GM23338 (cell line): ENCODE measurements at regions not wholly inside any gene's neighbourhood (a gene's known extent, or its start where the extent isn't known, plus 50 kb on each side); places are given as distances from the start of the nearest gene placed in this dataset.

Experiments used
- ATAC-seq: fragments of 200-7000 bp; cut with Tn5 transposase; 3 replicates; pipeline ENCODE4 v1.9.1; 2020
- DNase-seq: peaks from one replicate; pipeline ENCODE4 v3.0.0-alpha.2; 2015; ENCODE audit warnings: low spot score
- H2AFZ ChIP-seq: fragments of 200-600 bp; sonication (generic); 2 replicates; pipeline ENCODE4 v1.8.0; 2016; ENCODE audit warnings: antibody characterized with exemption, mild to moderate bottlenecking, moderate library complexity
- H3F3A ChIP-seq: fragments of 200-600 bp; sonication (generic); replicated peaks from 2 replicates; pipeline ENCODE4 v1.8.0; 2017; ENCODE audit warnings: antibody characterized with exemption, mixed run types, low read depth
- H3K27ac ChIP-seq: fragments of 200-600 bp; sonication (generic); 2 replicates; pipeline ENCODE4 v1.6.1; 2016; ENCODE audit warnings: low read depth
- H3K27me3 ChIP-seq: fragments of 200-600 bp; sonication (generic); 2 replicates; pipeline ENCODE4 v1.8.0; 2016; ENCODE audit warnings: mild to moderate bottlenecking, mixed run types, moderate library complexity; ENCODE audit not compliant: insufficient read depth
- H3K36me3 ChIP-seq: fragments of 200-600 bp; sonication (generic); 2 replicates; pipeline ENCODE4 v1.8.0; 2016; ENCODE audit warnings: mild to moderate bottlenecking; ENCODE audit not compliant: insufficient read depth
- H3K4me1 ChIP-seq: fragments of 200-600 bp; sonication (generic); 2 replicates; pipeline ENCODE4 v1.8.0; 2016; ENCODE audit warnings: mild to moderate bottlenecking, moderate library complexity; ENCODE audit not compliant: insufficient read depth
- H3K4me2 ChIP-seq: fragments of 200-600 bp; sonication (generic); 2 replicates; pipeline ENCODE4 v1.7.1; 2017; ENCODE audit warnings: mixed run types
- H3K4me3 ChIP-seq: fragments of 200-600 bp; sonication (generic); 2 replicates; pipeline ENCODE4 v1.6.1; 2016; ENCODE audit warnings: mixed run types
- H3K79me2 ChIP-seq: fragments of 200-600 bp; sonication (generic); replicated peaks from 2 replicates; pipeline ENCODE4 v1.8.0; 2017; ENCODE audit warnings: mild to moderate bottlenecking; ENCODE audit not compliant: insufficient read depth
- H3K9me2 ChIP-seq: fragments of 200-600 bp; sonication (generic); 2 replicates; pipeline ENCODE4 v1.8.0; 2017; ENCODE audit not compliant: insufficient read depth
- H4K20me1 ChIP-seq: fragments of 200-600 bp; sonication (generic); replicated peaks from 2 replicates; pipeline ENCODE4 v1.8.0; 2017; ENCODE audit warnings: mild to moderate bottlenecking; ENCODE audit not compliant: insufficient read depth
- H3K27ac Mint-ChIP-seq: 2 replicates; pipeline ENCODE4 v1.8.0; 2020; ENCODE audit warnings: inconsistent platforms, mild to moderate bottlenecking, moderate library complexity, mixed read lengths
- H3K27me3 Mint-ChIP-seq: 3 replicates; pipeline ENCODE4 v1.8.0; 2022; ENCODE audit warnings: low read depth, mild to moderate bottlenecking, moderate library complexity, mixed read lengths, inconsistent platforms; ENCODE audit not compliant: insufficient read depth, poor library complexity
- H3K36me3 Mint-ChIP-seq: 3 replicates; pipeline ENCODE4 v1.8.0; 2021; ENCODE audit warnings: low read depth, mild to moderate bottlenecking, inconsistent platforms, moderate library complexity, mixed read lengths
- H3K4me1 Mint-ChIP-seq: 3 replicates; pipeline ENCODE4 v1.8.0; 2020; ENCODE audit warnings: mild to moderate bottlenecking, inconsistent platforms, mixed read lengths
- H3K4me3 Mint-ChIP-seq: 3 replicates; pipeline ENCODE4 v1.8.0; 2021; ENCODE audit warnings: moderate library complexity, mild to moderate bottlenecking, inconsistent platforms, mixed read lengths
- H3K9me3 Mint-ChIP-seq: 3 replicates; pipeline ENCODE4 v1.8.0; 2020; ENCODE audit warnings: moderate library complexity, mild to moderate bottlenecking, inconsistent platforms, mixed read lengths
- CTCF ChIP-seq, 2 experiments: fragments of 200-600 bp in 1 of 2; sonication (generic) in 1 of 2; conservative IDR thresholded peaks; 2 replicates each; pipeline versions ENCODE4 v1.5.1 to v1.6.1; 2016 to 2017; ENCODE audit warnings: antibody characterized with exemption in 2 of 2, low read depth in 2 of 2, mild to moderate bottlenecking in 2 of 2, moderate library complexity in 1 of 2
- ETS1 ChIP-seq: IDR thresholded peaks from 2 replicates; pipeline ENCODE4 v1.6.1; 2016; ENCODE audit warnings: antibody characterized with exemption
- EZH2 ChIP-seq: fragments of 200-600 bp; sonication (generic); IDR thresholded peaks from one replicate; pipeline ENCODE4 v1.8.0; 2017; ENCODE audit warnings: antibody characterized with exemption, mild to moderate bottlenecking, low read depth; ENCODE audit not compliant: unreplicated experiment
- EZH2phosphoT487 ChIP-seq: fragments of 200-600 bp; sonication (generic); IDR thresholded peaks from one replicate; pipeline ENCODE4 v1.8.1; 2018; ENCODE audit warnings: antibody characterized with exemption; ENCODE audit not compliant: unreplicated experiment
- JUNB ChIP-seq: IDR thresholded peaks from one replicate; pipeline ENCODE4 v1.6.1; 2016; ENCODE audit warnings: antibody characterized with exemption; ENCODE audit not compliant: unreplicated experiment
- NANOG ChIP-seq: IDR thresholded peaks from 2 replicates; pipeline ENCODE4 v1.6.1; 2016; ENCODE audit warnings: antibody characterized with exemption, borderline replicate concordance
- POLR2AphosphoS5 ChIP-seq: IDR thresholded peaks from 2 replicates; pipeline ENCODE4 v1.6.1; 2016; ENCODE audit warnings: antibody characterized with exemption, low read depth
- REST ChIP-seq: IDR thresholded peaks from one replicate; pipeline ENCODE4 v1.6.1; 2018; ENCODE audit warnings: antibody characterized with exemption; ENCODE audit not compliant: unreplicated experiment
- ZNF114 ChIP-seq: fragments of 250-450 bp; sonication (Bioruptor Pico); IDR thresholded peaks from 2 replicates; pipeline ENCODE4 v1.5.0; 2020; ENCODE audit warnings: mild to moderate bottlenecking, moderate library complexity
- ZNF331 ChIP-seq: fragments of 250-450 bp; sonication (Bioruptor Pico); IDR thresholded peaks from 2 replicates; pipeline ENCODE4 v1.5.0; 2020; ENCODE audit warnings: low read depth, mild to moderate bottlenecking, moderate library complexity

GRCh38 chr22:22400099-22400498 lies 108.4 kb downstream of the ZNF280B start:
- Mint-ChIP-seq H3K27ac (no peak overlapping the region), H3K27me3 (peaks cover 98% of the 10 kb centered on the region)

GRCh38 chr22:22400964-22401363 lies 107.6 kb downstream of the ZNF280B start:
- no peaks in the 10 kb centered on the region for H3K9me3 Mint-ChIP-seq
- Histone ChIP-seq H3K4me1 (no peaks in the 10 kb centered on the region), H4K20me1 (no peaks in the 10 kb centered on the region), H2AFZ (no peak overlapping the region), H3K4me2 (no peak overlapping the region), H3F3A (no peaks in the 10 kb centered on the region), H3K27me3 (peaks cover 100% of the 10 kb centered on the region), H3K27ac (no peak overlapping the region), H3K4me3 (no peak overlapping the region), H3K79me2 (no peaks in the 10 kb centered on the region), H3K9me2 (no peaks in the 10 kb centered on the region), H3K36me3 (no peaks in the 10 kb centered on the region)
- no peaks in the 10 kb centered on the region for H3K36me3 Mint-ChIP-seq
- H3K4me3 Mint-ChIP-seq: no peak overlapping the region; the same call in 2 of the 3 replicates
- no peaks in the 10 kb centered on the region for H3K4me1 Mint-ChIP-seq
- no peak overlapping the region for H3K27ac Mint-ChIP-seq
- DNase-seq (no peak), ATAC-seq (no peak)
- peaks cover 98% of the 10 kb centered on the region for H3K27me3 Mint-ChIP-seq
- TF ChIP-seq CTCF (conservative IDR thresholded peaks at IDR 0.05; ENCODE audit: low read depth in 2 of 2): no peak
- TF ChIP-seq EZH2: no peak
- no peak for TF ChIP-seq ZNF331 (CRISPR knock-in tag)
- TF ChIP-seq ETS1: no peak
- no peak for TF ChIP-seq JUNB
- TF ChIP-seq NANOG: no peak
- TF ChIP-seq POLR2AphosphoS5: no peak
- TF ChIP-seq ZNF114 (CRISPR knock-in tag): no peak
- TF ChIP-seq REST: no peak
- no peak for TF ChIP-seq EZH2phosphoT487

More at GRCh38 chr22:22400099-22400498, 108.4 kb downstream of the ZNF280B start:
- Mint-ChIP-seq H3K4me3 (no peak overlapping the region), H3K9me3 (no peaks in the 10 kb centered on the region), H3K4me1 (no peaks in the 10 kb centered on the region), H3K36me3 (no peaks in the 10 kb centered on the region)
- H3K4me2 ChIP-seq: no peak overlapping the region
- no peaks in the 10 kb centered on the region for H3K4me1 ChIP-seq
- H3K4me3 ChIP-seq: no peak overlapping the region
- peaks cover 100% of the 10 kb centered on the region for H3K27me3 ChIP-seq
- peak; percentile 37; the same call in 2 of the 3 replicates for ATAC-seq
- no peaks in the 10 kb centered on the region for H4K20me1 ChIP-seq
- H3F3A ChIP-seq: no peaks in the 10 kb centered on the region
- H3K9me2 ChIP-seq: no peaks in the 10 kb centered on the region
- no peak overlapping the region for H3K27ac ChIP-seq
- no peak overlapping the region for H2AFZ ChIP-seq
- DNase-seq: no peak
- H3K36me3 ChIP-seq: no peaks in the 10 kb centered on the region
- TF ChIP-seq NANOG: no peak
- 0 out of 4 replicates have a peak, but pooled peaks of 1 of the 2 experiments have one; percentile 19 for TF ChIP-seq CTCF (conservative IDR thresholded peaks at IDR 0.05; ENCODE audit: low read depth in 2 of 2)
- TF ChIP-seq ZNF114 (CRISPR knock-in tag): no peak
- TF ChIP-seq EZH2: peak; percentile 38
- H3K79me2 ChIP-seq: no peaks in the 10 kb centered on the region
